ENCODE measurements at regions not wholly inside any gene's neighbourhood (a gene's known extent, or its start where the extent isn't known, plus 50 kb on each side); places are given as distances from the start of the nearest gene placed in this dataset.
"Not testable (repeated sequence)": the region's sequence is repeated elsewhere in the genome, so short reads cannot be mapped to it uniquely, and the experiment has no call there.

DNA sequence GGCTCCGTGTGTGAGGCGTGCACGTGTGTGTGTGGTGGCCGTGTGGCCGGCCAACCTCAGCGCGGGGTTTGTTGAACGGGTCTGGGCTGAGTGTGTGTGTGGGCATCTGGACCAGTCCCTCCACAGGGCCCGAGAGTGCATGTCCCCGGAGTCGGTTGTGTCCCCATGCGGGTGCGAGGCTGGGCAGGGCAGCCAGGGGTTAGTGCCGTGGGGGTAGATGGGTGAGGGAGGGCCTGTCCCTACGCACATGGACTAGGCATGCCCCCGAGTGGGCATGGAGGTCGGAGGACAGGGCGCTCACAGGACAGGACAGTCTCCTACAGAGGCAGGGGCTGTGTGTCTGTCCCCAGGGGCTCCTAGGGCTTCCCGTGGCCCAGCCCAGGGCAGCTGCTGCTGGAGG lies 116.1 kb downstream of the TMEM121 start:
- TF ChIP-seq, protein P1, sequence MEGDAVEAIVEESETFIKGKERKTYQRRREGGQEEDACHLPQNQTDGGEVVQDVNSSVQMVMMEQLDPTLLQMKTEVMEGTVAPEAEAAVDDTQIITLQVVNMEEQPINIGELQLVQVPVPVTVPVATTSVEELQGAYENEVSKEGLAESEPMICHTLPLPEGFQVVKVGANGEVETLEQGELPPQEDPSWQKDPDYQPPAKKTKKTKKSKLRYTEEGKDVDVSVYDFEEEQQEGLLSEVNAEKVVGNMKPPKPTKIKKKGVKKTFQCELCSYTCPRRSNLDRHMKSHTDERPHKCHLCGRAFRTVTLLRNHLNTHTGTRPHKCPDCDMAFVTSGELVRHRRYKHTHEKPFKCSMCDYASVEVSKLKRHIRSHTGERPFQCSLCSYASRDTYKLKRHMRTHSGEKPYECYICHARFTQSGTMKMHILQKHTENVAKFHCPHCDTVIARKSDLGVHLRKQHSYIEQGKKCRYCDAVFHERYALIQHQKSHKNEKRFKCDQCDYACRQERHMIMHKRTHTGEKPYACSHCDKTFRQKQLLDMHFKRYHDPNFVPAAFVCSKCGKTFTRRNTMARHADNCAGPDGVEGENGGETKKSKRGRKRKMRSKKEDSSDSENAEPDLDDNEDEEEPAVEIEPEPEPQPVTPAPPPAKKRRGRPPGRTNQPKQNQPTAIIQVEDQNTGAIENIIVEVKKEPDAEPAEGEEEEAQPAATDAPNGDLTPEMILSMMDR (IDR thresholded peaks at IDR 0.05): not testable (repeated sequence)
- not testable (repeated sequence) for TF ChIP-seq POLR2A, POLR2AphosphoS5, EP300 (IDR thresholded peaks at IDR 0.05)

All from stomach (tissue), 4 donors.